CD4-positive, alpha-beta T cell treated with Interleukin-12 subunit alpha and Interleukin-12 subunit beta, for 1 hour (primary cell): ENCODE measurements at regions not wholly inside any gene's neighbourhood (a gene's known extent, or its start where the extent isn't known, plus 50 kb on each side); places are given as distances from the start of the nearest gene placed in this dataset.

ENCODE experiments used
- DNase-seq: peaks from one replicate; pipeline ENCODE4 v3.0.0-alpha.2; 2020

DNA sequence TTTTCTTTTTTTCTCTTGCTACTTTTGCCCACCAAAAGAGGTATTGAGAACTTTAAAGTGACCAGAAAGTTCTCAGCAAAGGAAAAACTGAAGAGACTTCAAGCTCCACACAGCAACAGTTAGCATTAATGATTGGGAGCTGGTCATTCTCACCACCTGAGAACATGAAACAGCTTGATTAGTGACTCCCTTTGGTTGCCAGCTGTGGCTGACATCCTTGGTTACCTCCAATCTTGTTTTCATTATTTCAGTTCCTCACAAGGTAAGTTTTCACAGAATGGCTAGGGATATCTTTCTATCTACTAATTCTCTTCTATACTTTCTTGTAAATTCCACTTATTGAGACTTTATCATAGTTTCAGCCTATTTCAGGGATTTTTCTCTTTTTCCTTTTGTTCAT, 427.9 kb downstream of the QKI start:
- DNase-seq: no peak

GRCh38 chr6:163841733-163842132, 427.2 kb downstream of the QKI start:
- no peak for DNase-seq

GRCh38 chr6:163841326-163841725, 426.8 kb downstream of the QKI start:
- no peak for DNase-seq

GRCh38 chr6:163840880-163841279, 426.4 kb downstream of the QKI start:
- DNase-seq: no peak

GRCh38 chr6:163839296-163839695, 424.8 kb downstream of the QKI start:
- DNase-seq: no peak

- DNase-seq: no peak
Observed at GRCh38 chr6:163837691-163838431, 423.3 kb downstream of the QKI start.

DNA sequence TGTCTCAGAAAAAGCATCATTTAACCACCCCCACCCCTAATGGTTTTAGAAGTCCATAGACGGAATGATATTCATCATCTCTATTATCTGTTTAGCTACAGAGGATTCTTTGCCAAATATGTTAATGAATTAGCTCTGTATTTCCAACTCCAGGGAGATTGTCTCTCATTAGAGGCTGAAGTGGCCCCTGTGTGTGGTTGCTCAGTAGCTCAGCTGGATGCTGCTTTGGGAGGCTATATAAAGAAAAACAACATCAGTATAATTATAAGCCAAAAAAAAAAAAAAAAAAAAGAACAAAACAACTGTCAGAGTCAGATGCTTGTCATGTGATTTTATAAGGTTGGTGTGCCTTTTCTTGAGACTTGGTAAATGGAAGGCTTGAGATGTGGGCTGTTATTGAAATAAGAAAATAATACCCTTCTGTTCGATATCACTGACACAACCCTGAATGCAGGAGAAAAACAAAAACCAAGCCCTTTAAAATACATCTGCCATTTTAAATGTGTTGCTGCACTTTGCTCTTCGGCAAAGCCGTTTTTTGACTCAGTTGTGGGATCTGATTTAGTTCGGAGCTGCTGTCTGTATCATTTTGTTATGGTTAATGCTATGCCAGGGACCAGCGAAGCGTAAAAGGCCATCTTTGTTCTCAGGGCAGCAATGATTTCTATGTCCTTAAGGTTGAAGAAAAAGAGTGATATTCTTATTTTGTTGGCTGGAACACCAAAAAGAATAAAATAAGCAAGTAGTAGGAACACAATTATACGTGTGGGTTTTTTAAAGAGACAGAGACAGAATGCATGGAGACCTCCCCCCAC, 422.6 kb downstream of the QKI start:
- DNase-seq: no peak

- DNase-seq: no peak
Observed at GRCh38 chr6:163835439-163836171, 421.1 kb downstream of the QKI start.

DNA sequence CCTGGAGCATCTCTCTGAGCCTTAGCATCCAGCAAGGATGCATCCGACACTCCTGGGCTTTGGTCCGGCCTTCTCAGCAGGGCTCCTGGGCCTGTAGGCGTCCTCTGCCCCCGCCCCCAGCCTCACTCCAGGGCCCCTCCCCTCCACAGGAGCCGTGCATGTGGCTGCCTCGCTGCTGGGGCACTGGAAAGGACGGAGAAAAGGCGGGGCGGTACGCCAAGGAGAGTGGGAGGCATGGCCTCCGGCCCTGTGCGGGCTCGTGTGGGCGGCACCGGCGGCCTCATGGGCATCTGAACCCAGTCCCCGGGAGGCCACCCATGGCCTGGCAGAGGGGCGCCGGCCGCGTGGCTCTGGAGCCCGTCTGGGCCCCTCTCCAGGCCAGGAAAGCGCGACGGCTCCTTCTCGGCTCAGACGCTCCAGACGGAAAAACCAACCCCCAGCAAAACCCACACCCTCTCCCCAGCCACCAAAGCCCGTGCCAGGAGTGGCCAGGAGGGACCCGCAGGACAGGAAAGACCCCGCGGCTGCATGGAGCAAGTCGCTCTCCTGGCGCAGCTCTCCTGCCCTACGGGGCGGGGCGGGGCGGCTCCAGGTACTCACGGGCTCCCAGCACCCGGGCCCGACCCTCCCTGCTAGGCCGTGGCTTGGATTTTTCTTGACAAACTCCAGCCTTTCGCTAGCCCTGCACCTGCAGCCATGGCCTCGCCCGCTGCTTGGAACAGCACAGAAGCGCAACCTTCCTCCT, 419.9 kb downstream of the QKI start:
- DNase-seq: no peak

DNA sequence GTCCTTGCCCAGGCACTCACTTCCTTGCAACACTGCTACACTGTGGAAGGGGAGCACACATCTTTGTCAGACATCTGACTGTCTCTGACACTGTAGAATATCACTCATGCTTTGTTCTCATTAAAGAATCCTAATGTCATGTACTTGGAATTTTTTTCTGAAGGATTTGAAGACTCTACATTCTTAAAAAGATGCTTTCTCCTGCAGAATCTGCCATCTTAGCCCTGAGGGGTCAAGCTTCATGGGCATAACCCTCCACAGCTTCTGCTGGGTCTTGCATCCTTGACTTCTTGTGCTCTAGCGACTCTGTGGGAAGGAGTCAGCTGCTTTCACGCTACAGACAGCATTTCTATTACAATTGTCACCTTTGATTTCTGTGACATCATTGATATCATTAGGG, 417.2 kb downstream of the QKI start:
- no peak for DNase-seq

GRCh38 chr6:163830641-163831040, 416.1 kb downstream of the QKI start:
- no peak for DNase-seq

DNA sequence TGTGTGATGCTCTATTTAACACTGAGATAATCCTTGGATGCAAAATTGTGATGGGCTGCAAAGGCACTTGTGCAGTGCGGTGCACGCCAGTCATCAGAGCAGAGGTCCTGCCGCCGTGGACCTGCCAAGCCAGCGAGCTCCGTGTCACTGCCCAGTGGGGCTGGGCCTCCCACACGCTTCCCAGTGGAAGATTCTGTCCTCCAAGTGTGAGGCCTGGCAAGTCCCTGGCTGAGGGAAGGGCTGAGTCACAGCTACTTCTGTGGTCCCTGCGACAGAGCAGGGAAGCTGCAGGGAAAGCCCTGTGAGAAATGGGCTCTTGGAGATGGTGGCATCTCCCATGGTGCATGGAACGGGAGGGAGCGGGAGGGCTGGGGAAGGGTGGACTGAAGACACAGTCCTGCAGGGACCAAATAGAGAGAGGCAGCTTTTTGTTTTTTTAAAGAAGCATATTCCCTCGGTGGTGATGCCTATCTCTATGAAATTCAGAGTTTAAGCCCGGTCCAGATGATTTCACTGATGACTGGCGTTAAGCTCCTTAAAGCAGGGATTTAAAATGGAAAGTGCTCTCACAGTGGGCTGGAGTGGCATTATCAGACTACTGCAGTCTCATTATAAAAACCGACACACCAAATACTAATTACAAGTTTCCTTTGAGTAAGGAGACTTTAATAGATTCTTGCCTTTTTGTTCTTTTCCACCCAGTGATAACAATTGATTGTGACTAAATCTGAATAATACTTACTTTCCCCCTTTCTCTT, 413.7 kb downstream of the QKI start:
- DNase-seq: no peak

DNA sequence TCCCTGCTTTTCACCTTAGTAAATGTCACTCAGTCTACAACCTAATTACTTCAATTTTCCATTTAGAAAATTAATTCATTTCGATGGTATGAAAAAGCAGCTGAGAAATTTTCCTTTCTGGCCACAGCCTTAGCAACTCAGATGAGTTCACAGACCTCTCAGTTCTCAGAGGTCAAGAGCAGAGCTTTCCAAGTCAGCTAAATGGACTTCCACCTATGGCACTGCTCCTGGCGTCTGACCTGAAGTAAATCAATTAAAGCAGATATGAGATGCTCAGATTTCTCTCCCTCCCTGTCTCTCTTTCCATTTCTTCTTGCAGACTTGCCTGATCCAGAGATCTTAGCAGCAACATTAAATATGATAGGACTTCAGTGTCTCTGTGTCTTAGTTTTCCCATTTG, 412.6 kb downstream of the QKI start:
- DNase-seq: no peak

GRCh38 chr6:163826629-163827028, 412.1 kb downstream of the QKI start:
- no peak for DNase-seq

GRCh38 chr6:163825033-163825432, 410.5 kb downstream of the QKI start:
- DNase-seq: no peak

DNA sequence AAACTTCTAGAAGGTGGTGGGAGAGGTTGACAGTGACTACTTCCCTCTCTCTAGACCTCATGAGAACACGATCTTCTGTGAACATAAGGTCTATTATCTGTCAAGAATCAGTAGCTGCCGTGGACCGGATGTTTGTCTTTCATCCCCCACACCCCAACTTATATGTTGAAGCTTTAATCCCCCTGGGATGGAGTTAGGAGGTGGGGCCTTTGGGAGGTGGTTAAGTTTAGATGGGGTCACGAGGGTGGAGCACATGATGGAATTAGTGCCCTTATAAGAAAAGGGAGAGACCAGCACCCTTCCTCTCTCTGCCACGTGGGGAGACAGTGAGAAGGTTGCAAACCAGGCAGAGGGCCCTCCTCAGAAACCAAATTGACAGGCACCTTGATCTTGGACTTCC, 409.1 kb downstream of the QKI start:
- no peak for DNase-seq

DNA sequence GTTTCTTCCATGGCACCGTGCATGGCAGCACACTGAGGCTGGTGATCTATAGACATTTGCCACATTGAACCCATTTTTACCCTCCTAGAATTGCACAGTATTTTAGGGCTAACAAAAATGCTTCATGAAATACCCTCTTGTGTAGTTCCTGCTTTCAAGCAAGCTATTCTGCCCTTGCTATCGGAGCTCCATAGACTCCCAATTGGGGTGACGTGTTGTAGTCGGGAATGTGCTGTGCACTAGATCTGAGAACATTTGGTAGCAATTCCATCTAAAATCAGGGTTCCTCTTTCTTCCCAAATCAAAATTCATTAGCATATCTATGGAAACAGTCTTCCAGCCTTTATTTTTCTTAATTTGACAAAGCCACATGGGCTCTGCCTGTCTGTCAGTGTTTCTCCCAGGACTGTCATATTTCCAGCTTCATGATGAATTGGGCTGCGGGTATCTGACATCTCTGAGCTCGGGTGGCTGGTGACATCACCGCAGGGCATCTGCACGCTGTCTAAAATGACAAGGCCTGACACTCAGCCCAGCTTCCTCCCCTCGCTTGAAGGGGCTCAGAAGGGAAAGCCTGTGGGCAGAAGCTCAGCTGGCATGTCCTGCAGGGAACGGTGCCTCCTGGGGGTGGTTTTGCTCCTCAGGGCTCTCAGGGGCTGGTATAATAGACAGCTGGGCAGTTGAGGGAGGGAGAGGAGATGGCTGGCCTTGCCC, 406.4 kb downstream of the QKI start:
- no peak for DNase-seq

DNA sequence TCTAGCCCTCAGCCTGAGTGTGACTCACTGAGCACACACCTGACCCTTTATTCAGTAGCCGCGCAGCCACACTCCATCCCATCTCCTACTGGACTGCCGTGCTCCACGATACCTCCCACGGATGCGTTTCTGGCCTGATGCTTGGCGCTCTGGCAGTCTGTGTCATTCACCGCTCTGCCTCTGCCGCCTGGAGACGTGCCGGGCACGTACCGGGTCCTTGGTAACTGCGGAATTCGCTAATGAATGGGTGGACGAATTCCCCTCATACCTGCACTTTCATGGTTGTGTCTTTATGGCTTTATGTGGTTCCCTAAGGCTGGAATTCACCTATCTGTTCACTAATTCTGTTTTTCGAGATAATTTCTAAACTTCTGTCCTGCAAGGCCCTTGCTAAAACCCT, 405.7 kb downstream of the QKI start:
- DNase-seq: no peak

DNA sequence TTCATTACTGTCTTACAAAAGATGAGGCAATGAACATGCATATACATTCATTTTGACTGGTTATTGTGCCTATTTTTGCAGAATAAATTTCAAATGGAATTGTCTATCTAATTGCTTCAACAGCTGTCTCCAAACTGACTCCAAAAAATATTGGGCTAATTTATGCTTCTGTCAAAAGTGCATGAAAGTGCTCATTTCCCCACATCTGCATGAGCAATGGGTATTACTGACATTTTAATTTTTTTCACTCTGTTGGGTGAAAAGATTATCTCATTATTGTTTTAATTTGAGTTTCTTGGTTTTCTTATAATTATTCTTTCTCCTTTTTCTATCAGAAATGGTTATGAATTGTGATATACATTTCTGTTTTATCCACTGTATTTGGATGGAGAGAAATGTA, 404.2 kb downstream of the QKI start:
- no peak for DNase-seq

GRCh38 chr6:163816441-163816840, 401.9 kb downstream of the QKI start:
- DNase-seq: no peak

- no peak for DNase-seq
Observed at GRCh38 chr6:163815796-163816195, 401.3 kb downstream of the QKI start.
